ENCODE measurements at regions not wholly inside any gene's neighbourhood (a gene's known extent, or its start where the extent isn't known, plus 50 kb on each side); places are given as distances from the start of the nearest gene placed in this dataset.

DNA sequence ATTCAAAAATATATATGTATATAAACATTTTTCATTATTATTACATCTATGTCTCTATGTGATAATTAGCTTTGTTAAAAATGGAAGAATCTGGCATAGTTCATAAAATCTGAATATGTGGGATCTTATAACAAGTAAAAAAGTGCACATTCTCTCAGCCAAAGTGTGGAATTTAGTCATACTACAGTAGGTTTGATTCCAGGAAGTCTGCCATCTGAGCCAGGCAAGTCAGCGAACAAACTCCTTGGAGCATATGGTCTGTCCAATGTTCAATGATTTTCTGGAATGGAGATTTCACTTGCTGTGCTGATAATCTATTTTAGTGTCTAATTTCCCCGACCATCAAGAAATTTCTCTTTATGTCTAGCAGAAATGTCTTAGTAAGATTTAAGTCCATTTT is 1033.2 kb upstream of the NXPH2 start:
- no peak for DNase-seq
- H3K9me3 ChIP-seq, result no peaks in the 10 kb centered on the region
- 87 to 90% methylated on average over 2 of the region's 2 CpGs for WGBS, 2 donors
- H3K4me1 ChIP-seq, result no peaks in the 10 kb centered on the region
- TF ChIP-seq POLR2A (IDR thresholded peaks at IDR 0.05), result no peak
- TF ChIP-seq, protein P1, sequence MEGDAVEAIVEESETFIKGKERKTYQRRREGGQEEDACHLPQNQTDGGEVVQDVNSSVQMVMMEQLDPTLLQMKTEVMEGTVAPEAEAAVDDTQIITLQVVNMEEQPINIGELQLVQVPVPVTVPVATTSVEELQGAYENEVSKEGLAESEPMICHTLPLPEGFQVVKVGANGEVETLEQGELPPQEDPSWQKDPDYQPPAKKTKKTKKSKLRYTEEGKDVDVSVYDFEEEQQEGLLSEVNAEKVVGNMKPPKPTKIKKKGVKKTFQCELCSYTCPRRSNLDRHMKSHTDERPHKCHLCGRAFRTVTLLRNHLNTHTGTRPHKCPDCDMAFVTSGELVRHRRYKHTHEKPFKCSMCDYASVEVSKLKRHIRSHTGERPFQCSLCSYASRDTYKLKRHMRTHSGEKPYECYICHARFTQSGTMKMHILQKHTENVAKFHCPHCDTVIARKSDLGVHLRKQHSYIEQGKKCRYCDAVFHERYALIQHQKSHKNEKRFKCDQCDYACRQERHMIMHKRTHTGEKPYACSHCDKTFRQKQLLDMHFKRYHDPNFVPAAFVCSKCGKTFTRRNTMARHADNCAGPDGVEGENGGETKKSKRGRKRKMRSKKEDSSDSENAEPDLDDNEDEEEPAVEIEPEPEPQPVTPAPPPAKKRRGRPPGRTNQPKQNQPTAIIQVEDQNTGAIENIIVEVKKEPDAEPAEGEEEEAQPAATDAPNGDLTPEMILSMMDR (IDR thresholded peaks at IDR 0.05), result no peak
- intact Hi-C loops (cut with DNase I; ENCODE audit: low total_unique reads), result no loop called here
- no peaks in the 10 kb centered on the region for H3K27me3 ChIP-seq
- no peak overlapping the region for H3K4me3 ChIP-seq
- no peaks in the 10 kb centered on the region for H3K36me3 ChIP-seq (ENCODE audit: low read depth, missing control alignments)
- no peak overlapping the region for H3K27ac ChIP-seq

DNA sequence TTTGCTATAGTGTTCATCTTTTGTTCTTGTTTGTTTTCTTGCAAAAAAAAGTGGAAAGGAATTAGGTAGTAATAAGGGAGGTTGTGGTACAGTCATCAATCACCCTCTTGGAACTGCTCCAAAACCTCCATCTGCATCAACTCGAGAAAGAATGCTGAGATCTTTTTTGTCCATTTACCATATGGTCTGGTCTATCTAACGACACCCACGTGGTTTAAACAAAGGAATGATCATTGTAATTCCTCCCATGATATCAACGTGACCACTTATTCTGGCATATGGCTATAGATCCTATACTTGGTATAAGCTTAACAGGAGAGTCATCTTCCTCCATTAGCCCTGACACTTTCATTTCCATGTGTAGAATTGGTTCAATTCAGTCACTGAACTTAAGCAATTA is 1025.3 kb upstream of the NXPH2 start:
- no peak for TF ChIP-seq POLR2A (IDR thresholded peaks at IDR 0.05)
- TF ChIP-seq, protein P1 (IDR thresholded peaks at IDR 0.05), result no peak
- intact Hi-C loops (cut with DNase I; ENCODE audit: low total_unique reads), result no loop called here
- Histone ChIP-seq H3K36me3 (ENCODE audit: low read depth, missing control alignments) (no peaks in the 10 kb centered on the region), H3K27me3 (no peaks in the 10 kb centered on the region), H3K27ac (no peak overlapping the region), H3K4me3 (no peak overlapping the region), H3K9me3 (no peaks in the 10 kb centered on the region), H3K4me1 (no peaks in the 10 kb centered on the region)
- DNase-seq, result no peak
- WGBS, 2 donors, result 30 to 31% methylated on average over 4 of the region's 4 CpGs

DNA sequence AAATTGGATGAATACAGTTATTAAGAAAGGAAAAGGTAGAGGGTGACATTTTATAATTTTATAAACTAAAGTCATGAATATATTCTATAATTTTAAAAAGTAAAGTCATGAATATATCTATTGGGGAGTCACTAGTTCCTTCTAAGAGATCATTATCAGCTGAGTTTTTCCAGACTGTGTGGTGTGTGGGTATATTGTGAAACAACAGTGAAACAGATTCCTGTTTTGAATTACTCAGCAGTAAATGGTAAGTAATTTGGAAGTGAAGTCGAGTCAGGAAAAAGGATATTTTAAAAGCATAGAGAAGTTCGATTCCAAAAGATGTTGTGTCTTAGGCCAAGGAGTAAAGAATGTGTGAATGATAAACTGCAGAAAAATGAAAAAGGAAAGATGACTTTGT is 1018.2 kb upstream of the NXPH2 start:
- WGBS, 2 donors, result 72 to 73% methylated on average over 2 of the region's 2 CpGs
- intact Hi-C loops (cut with DNase I; ENCODE audit: low total_unique reads), result no loop called here
- Histone ChIP-seq H3K27ac (no peak overlapping the region), H3K27me3 (no peaks in the 10 kb centered on the region), H3K4me1 (no peaks in the 10 kb centered on the region), H3K4me3 (no peak overlapping the region), H3K36me3 (ENCODE audit: low read depth, missing control alignments) (no peaks in the 10 kb centered on the region), H3K9me3 (no peaks in the 10 kb centered on the region)
- no peak for DNase-seq
- TF ChIP-seq, protein P1 (IDR thresholded peaks at IDR 0.05), result no peak
- no peak for TF ChIP-seq POLR2A (IDR thresholded peaks at IDR 0.05)

GRCh38 chr2:139790807-139791752 is 1010.9 kb upstream of the NXPH2 start:
- intact Hi-C loops (cut with DNase I; ENCODE audit: low total_unique reads), result no loop called here
- no peaks in the 10 kb centered on the region for H3K27me3 ChIP-seq
- no peaks in the 10 kb centered on the region for H3K36me3 ChIP-seq (ENCODE audit: low read depth, missing control alignments)
- H3K9me3 ChIP-seq, result no peaks in the 10 kb centered on the region
- 57 to 66% methylated on average over 3 of the region's 3 CpGs for WGBS, 2 donors
- DNase-seq, result no peak
- no peak for TF ChIP-seq POLR2A (IDR thresholded peaks at IDR 0.05)
- TF ChIP-seq, protein P1 (IDR thresholded peaks at IDR 0.05), result peak in 1 of 3 experiments; percentile 29
- no peak overlapping the region for H3K4me3 ChIP-seq
- no peaks in the 10 kb centered on the region for H3K4me1 ChIP-seq
- H3K27ac ChIP-seq, result no peak overlapping the region

DNA sequence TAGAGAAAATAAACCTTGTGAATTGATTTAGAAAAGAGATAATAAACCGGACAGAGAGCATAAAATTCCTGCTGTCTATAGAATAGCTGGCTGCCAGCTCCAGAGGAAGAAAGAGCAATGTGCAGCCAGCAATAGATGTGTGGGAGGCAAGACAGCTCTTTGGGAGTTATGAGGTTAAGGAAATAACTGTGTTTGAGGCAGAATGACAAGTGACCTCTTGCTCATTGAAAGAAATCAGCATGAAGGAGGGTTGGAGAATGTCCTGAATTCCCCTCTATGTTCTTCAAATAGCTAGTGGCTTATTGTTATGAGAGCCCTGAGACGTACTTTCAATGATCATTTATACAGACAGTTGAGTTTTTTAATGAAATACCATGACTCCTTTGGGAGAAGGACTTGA is 1009.9 kb upstream of the NXPH2 start:
- no peak for TF ChIP-seq POLR2A (IDR thresholded peaks at IDR 0.05)
- TF ChIP-seq, protein P1 (IDR thresholded peaks at IDR 0.05), result no peak
- H3K9me3 ChIP-seq, result no peaks in the 10 kb centered on the region
- H3K36me3 ChIP-seq (ENCODE audit: low read depth, missing control alignments), result no peaks in the 10 kb centered on the region
- no peaks in the 10 kb centered on the region for H3K27me3 ChIP-seq
- no peak for DNase-seq
- H3K4me1 ChIP-seq, result no peaks in the 10 kb centered on the region
- intact Hi-C loops (cut with DNase I; ENCODE audit: low total_unique reads), result no loop called here
- no peak overlapping the region for H3K4me3 ChIP-seq
- 24 to 39% methylated on average over 2 of the region's 2 CpGs for WGBS, 2 donors
- no peak overlapping the region for H3K27ac ChIP-seq

All from testis (tissue), 2 donors.